ENCODE measurements at regions not wholly inside any gene's neighbourhood (a gene's known extent, or its start where the extent isn't known, plus 50 kb on each side); places are given as distances from the start of the nearest gene placed in this dataset.
A peak's percentile ranks its signal among the peaks of the same experiment; 100 is the strongest.
"Not testable (repeated sequence)": the region's sequence is repeated elsewhere in the genome, so short reads cannot be mapped to it uniquely, and the experiment has no call there.

DNA sequence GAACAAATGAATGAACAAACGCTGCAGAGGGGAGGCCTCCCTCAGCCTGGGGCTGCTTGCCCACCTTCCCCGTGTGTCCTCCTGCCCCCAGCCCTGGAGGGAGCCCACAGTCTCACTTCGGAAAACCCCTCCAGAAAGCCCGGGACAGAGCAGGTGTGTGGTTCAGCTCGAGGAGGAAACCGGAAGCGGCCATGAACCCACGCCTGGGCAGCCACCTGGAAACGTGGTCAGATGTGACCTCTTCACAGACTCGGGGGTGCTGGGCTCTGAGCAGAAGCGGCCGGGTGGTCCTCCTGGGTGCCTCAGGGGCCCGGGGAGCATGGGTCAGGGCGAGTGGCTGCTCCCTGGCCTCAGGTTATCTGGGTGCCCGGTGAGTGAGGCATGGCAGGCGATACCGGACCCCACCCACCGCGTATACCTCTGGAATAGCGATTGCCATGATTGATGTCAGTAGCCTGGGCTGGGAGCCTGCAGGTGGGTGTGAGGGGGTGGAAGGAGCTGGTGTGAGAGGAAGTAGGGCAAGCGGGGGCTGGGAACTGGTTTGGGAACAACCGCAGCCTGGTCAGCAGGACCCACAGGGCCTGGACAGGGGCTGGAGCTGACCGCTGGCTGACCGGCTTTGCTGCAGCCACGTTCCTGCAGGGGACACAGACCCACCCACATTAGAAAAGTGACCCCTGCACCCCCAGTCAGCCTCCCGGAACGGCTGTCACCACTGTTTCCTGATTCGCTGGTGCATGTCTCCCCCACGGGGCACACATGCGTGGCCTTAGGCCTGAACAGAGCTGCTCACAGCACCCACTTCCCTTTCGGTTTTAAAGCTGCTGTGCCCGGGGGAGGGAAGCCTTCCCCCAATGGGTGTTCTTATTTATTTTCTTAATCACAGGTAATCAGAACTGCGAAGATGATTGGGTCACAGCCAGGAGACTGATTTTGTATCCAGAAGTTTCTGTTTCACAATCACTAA is 5465.1 kb upstream of the TPTE start:
- not testable (repeated sequence) for H3K27me3 Mint-ChIP-seq, H3K4me3 Mint-ChIP-seq, H3K27ac Mint-ChIP-seq, H3K4me1 Mint-ChIP-seq, H3K9me3 Mint-ChIP-seq, H3K36me3 Mint-ChIP-seq
- peak; percentile 92 for ATAC-seq

DNA sequence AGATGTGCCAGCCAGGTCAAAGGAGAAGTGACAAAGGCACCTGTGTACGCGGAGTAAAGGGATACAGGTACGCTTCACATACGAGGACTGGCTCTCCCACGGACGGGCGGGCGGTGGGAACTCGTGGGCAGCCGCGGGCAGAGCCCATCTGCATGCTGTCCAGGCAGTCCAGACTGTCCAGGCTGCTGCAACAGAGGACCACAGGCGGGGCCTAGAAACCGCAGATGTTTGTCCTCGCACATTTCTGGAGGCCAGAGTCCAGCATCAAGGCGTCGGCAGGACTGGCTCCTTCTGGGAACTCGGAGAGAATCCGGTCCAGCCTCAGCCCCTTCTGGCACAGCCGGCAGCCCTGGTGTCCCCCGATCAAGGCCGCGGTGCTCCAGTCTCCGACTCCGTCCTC is 5464.3 kb upstream of the TPTE start:
- not testable (repeated sequence) for H3K4me1 Mint-ChIP-seq, H3K36me3 Mint-ChIP-seq, H3K9me3 Mint-ChIP-seq, H3K4me3 Mint-ChIP-seq, H3K27ac Mint-ChIP-seq, ATAC-seq, H3K27me3 Mint-ChIP-seq

DNA sequence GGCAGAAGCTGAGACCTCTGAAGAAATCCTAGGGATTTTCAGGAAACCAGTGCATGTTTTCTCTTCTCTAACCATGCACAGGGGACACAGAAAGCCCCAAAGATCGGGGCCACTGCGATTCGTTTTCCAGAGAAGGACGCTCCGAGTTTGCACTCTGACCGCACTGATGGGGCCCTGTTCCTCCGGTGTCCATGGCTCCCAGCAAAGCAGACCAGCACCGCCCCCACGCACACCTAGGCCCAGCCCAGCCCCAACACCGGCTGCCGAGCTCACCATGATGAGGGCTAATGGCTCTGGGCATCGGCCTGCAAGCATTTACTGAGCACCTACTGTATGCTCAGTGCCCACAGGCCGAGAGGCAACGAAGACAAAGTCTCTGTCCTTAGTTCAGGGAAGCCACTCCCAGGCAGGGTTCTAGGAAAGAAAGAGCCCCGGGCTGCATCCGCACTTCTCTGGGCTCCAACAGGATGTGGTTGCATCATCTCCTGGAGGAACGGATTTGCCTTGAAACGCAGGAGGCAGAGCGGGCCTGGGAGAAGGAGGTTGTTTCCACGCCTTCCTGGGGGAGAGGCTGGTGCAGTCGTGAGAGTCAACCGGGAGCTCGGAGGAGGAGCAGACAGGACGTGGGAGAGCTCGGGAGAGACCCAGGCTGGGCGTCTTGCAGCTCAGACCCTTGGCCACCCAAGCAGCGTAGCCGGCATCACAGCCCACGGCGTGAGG is 5460.9 kb upstream of the TPTE start:
- H3K27me3 Mint-ChIP-seq, H3K27ac Mint-ChIP-seq, H3K4me1 Mint-ChIP-seq, H3K4me3 Mint-ChIP-seq, H3K36me3 Mint-ChIP-seq, ATAC-seq, H3K9me3 Mint-ChIP-seq: not testable (repeated sequence)

DNA sequence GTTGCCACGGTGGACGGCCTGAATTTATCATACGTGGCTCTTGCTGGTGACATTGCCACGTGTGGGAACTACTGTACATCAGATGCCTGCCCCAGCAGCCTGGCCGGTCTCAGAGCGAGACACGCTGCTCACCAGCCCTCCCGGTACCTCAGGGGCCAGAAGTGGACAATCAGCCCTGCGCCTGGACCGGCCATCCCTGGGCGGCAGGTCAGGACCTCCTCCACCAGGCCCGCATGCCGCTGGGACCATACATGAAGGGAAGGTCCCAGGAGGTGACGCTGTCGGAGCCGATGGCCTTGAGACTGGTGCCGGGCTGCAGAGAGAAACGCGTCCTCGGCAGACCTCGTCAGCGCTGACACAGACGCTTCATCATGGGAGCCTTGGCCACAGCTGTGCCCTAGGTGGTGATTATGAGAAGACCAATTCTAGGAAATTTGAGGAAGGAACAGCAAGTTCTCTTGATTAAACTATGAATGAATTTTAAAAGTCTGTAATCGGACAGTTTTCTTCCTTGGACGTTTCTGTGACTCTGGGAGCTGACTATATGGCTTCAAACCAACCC is 5456.7 kb upstream of the TPTE start:
- not testable (repeated sequence) for ATAC-seq, H3K27ac Mint-ChIP-seq, H3K9me3 Mint-ChIP-seq, H3K36me3 Mint-ChIP-seq, H3K27me3 Mint-ChIP-seq, H3K4me3 Mint-ChIP-seq, H3K4me1 Mint-ChIP-seq

DNA sequence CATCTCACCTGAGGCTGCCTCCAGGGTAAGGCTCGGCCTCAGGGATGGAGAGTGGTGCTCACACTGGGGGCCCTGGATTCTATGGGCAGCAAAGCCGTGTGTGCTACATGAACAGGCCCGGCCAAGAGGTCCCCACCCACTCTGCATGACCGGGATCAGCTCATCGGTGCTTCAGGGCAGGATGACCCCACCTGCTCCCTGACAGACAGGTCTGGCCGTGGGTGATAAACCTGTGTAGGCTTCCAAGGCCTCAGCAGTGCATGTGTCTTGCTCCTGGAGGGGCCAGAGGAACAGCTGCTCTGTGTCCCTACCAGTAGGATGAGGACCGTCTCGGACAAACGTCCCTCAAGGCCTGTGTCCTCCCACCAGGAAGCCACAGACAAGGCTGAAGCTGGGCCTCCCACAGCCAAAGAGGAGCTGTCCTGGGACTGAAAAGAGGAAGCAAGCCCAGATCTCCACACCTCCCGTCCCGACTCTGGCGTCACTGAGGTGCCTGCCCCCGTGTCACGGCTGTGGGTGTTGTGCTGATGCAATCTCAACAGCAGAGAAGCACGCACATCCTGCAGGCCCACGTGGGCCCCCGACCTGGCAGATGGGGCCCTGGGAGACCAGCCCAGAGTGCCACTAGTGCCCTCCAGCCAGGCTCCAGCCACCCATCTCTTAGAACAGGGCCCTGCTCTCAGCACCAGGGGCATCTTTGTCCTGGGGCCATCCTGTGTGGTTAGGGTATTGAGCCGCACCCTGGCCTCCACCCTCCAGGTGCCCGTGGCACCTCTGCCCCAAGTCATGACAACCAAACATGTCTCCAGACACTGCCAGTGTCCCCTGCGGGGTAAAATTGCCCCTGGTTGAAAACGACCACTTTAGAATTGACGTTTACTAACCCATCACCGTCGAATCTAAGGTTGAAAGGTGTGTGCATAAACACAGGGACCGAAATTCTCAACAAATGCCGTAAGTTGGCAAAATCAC is 5455.9 kb upstream of the TPTE start:
- H3K9me3 Mint-ChIP-seq, H3K36me3 Mint-ChIP-seq, H3K27me3 Mint-ChIP-seq, H3K4me3 Mint-ChIP-seq, H3K4me1 Mint-ChIP-seq: not testable (repeated sequence)
- peak overlapping the region; percentile 12 for H3K27ac Mint-ChIP-seq
- ATAC-seq: peak; percentile 98

DNA sequence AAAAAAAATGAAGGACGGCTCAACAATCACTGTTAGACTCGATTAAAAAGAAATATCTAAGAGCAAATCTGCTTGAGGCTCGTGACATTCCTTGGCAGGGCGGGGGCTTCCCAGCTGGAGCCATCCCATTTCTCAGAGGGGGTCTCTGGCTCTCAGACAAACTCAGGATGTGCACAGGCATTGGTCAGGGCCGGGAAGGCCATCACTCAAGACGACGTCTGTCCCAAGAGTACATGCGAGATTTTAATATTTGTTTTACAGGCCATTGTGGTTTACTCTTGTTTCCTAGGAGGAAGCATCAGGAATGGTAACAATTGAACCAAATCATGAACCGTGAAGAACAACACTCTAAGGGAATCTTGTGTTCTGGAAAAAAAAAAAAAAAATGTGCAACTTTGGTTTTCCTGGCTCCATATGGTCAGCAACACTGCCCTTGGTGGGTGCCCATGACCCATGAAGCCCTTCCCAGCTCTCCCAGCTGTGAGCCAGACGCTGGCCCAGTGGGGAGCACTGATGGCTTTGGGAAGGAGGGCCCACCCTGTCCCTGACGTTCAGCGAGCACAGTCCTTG is 5454.6 kb upstream of the TPTE start:
- H3K4me1 Mint-ChIP-seq, ATAC-seq, H3K36me3 Mint-ChIP-seq, H3K27me3 Mint-ChIP-seq, H3K27ac Mint-ChIP-seq, H3K4me3 Mint-ChIP-seq, H3K9me3 Mint-ChIP-seq: not testable (repeated sequence)

DNA sequence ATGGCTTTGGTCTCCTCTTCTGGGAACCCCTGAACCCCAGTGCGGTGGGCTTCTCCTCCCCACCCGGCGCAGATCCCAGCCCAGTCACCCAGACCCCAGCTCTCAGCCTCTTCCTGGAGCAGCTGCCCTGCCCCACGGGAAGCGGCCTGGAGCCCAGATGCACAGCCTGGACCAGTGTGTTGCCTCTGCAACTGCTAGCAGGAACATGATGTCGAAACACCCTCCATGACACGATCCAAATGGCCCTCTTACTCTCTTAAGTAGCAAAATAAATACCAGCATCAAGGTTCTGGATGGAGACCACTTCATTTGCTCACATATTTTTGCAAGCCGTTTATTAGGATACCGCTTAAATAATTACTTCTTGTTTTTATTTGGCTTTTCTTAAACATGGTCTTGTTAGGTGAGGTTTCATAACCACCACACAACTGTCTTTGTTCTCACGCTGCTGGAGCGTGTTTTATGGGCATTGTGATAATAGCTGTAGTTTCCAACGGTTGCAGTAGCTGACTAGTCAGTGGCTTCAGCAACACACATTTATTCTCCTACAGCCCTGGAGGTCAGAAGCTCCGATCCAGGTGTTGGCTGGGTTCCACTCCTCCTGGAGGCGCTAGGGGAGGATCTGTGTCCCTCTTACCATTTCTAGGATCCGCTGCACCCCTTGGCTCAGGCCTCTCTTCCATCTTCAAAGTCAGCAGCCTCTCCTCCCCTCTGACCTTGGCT is 5453.9 kb upstream of the TPTE start:
- not testable (repeated sequence) for H3K36me3 Mint-ChIP-seq, H3K27ac Mint-ChIP-seq, ATAC-seq, H3K4me1 Mint-ChIP-seq, H3K27me3 Mint-ChIP-seq, H3K4me3 Mint-ChIP-seq, H3K9me3 Mint-ChIP-seq

DNA sequence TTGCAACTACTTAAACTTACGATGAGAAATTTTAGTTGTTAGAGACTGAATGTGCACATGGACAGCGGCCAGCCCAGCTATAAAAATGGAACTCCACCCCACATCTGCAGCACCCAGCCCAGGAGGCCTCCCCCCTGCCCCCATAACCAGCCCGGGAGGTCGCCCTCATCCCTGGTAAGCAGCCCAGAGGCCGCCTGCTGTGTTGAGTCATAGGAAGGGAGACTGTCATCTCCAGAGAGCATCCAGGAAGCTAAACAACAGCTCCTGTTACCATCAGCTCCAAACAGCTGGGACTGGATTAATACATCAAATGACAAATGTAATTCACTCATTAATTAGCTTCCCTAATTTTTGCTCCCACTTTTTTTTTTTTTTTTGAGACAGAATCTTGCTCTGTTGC is 5452.7 kb upstream of the TPTE start:
- ATAC-seq: not testable (repeated sequence)

GRCh38 chr21:5071180-5071579 is 5450.2 kb upstream of the TPTE start:
- H3K4me1 Mint-ChIP-seq, ATAC-seq, H3K4me3 Mint-ChIP-seq, H3K27me3 Mint-ChIP-seq, H3K27ac Mint-ChIP-seq, H3K36me3 Mint-ChIP-seq, H3K9me3 Mint-ChIP-seq: not testable (repeated sequence)

More for the DNA sequence above, 5452.7 kb upstream of the TPTE start:
- H3K4me1 Mint-ChIP-seq, H3K9me3 Mint-ChIP-seq, H3K36me3 Mint-ChIP-seq, H3K27ac Mint-ChIP-seq, H3K27me3 Mint-ChIP-seq, H3K4me3 Mint-ChIP-seq: not testable (repeated sequence)

DNA sequence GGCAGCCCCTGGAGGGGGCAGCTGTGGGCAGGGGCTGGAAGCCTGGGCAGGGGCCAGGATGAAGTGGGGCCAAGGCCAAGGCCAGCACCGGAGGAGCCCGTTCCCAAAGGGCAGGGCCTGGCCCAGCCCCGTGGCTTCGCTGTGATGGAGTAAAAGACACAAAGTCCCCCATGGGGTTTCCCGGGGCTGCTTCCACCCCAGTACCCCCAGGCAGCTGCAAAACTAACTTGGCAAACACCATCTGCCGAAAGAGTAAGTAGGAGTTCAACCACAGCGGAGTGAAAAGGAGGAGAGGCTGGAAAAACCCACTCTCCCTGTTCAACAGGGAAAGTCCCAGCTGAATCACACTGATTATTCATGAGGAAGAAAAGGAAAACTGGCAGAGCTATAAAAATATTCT is 5444.5 kb upstream of the TPTE start:
- H3K4me3 Mint-ChIP-seq: not testable (repeated sequence)

GRCh38 chr21:5079361-5079760 is 5442.0 kb upstream of the TPTE start:
- not testable (repeated sequence) for H3K27me3 Mint-ChIP-seq, H3K9me3 Mint-ChIP-seq, H3K4me3 Mint-ChIP-seq, H3K27ac Mint-ChIP-seq, H3K4me1 Mint-ChIP-seq, H3K36me3 Mint-ChIP-seq, ATAC-seq

More for the DNA sequence above, 5444.5 kb upstream of the TPTE start:
- H3K4me1 Mint-ChIP-seq, H3K9me3 Mint-ChIP-seq, H3K27ac Mint-ChIP-seq, H3K36me3 Mint-ChIP-seq, ATAC-seq, H3K27me3 Mint-ChIP-seq: not testable (repeated sequence)

- not testable (repeated sequence) for H3K36me3 Mint-ChIP-seq, H3K9me3 Mint-ChIP-seq, H3K4me1 Mint-ChIP-seq, ATAC-seq, H3K27ac Mint-ChIP-seq, H3K4me3 Mint-ChIP-seq, H3K27me3 Mint-ChIP-seq
These were observed 5441.4 kb upstream of the TPTE start for GRCh38 chr21:5080015-5080414.

DNA sequence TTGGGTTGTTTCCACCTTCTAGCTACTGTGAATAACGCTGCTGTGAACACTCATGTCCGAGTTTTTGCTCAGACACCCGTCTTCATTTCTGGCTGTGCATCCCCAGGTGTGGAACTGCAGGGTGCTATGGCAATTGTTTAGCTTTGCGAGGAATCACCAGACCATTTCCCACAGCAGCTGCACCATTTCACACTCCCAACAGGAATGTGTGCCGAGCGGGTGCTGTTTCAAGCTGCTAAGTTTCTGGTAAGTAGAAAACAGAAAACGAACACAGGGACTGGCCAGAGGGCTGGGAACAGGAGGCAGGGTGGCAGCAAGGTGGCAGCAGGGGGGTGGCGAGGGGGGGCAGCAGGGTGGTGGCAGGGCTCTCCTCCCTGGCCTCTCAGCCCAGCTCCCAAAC is 5437.1 kb upstream of the TPTE start:
- H3K36me3 Mint-ChIP-seq, H3K27ac Mint-ChIP-seq, ATAC-seq, H3K9me3 Mint-ChIP-seq, H3K4me1 Mint-ChIP-seq, H3K27me3 Mint-ChIP-seq, H3K4me3 Mint-ChIP-seq: not testable (repeated sequence)

- ATAC-seq, H3K36me3 Mint-ChIP-seq, H3K27ac Mint-ChIP-seq, H3K4me1 Mint-ChIP-seq, H3K4me3 Mint-ChIP-seq, H3K9me3 Mint-ChIP-seq, H3K27me3 Mint-ChIP-seq: not testable (repeated sequence)
These were observed 5435.9 kb upstream of the TPTE start for GRCh38 chr21:5085456-5085855.
